Karpas-422 (cell line): ENCODE measurements at regions not wholly inside any gene's neighbourhood (a gene's known extent, or its start where the extent isn't known, plus 50 kb on each side); places are given as distances from the start of the nearest gene placed in this dataset.

ENCODE experiments used
- DNase-seq: peaks from one replicate; pipeline ENCODE4 v3.0.0-alpha.2; 2015
- H2AFZ ChIP-seq: fragments of 200-600 bp; sonication (generic); 2 replicates; pipeline ENCODE4 v1.6.1; 2014; ENCODE audit warnings: antibody characterized with exemption, low read length, mixed read lengths
- H3K27ac ChIP-seq: fragments of 200-600 bp; sonication (generic); 2 replicates; pipeline ENCODE4 v1.5.1; 2014; ENCODE audit warnings: mild to moderate bottlenecking, low read length, moderate library complexity
- H3K27me3 ChIP-seq: fragments of 200-600 bp; sonication (generic); 2 replicates; pipeline ENCODE4 v1.6.1; 2014; ENCODE audit warnings: low read length, mixed read lengths
- H3K36me3 ChIP-seq: fragments of 200-600 bp; sonication (generic); 2 replicates; pipeline ENCODE4 v1.6.1; 2014; ENCODE audit warnings: low read length, mixed read lengths; ENCODE audit not compliant: insufficient read depth
- H3K4me1 ChIP-seq: fragments of 200-600 bp; sonication (generic); 2 replicates; pipeline ENCODE4 v1.6.1; 2014; ENCODE audit warnings: mild to moderate bottlenecking, low read length, mixed read lengths
- H3K4me2 ChIP-seq: fragments of 200-600 bp; sonication (generic); 2 replicates; pipeline ENCODE4 v1.6.1; 2014; ENCODE audit warnings: low read length, low read depth, mild to moderate bottlenecking; ENCODE audit not compliant: poor library complexity, severe bottlenecking
- H3K4me3 ChIP-seq: fragments of 200-600 bp; sonication (generic); 2 replicates; pipeline ENCODE4 v1.5.1; 2014; ENCODE audit warnings: mild to moderate bottlenecking, antibody characterized with exemption, low read length, mixed read lengths
- H3K79me2 ChIP-seq: fragments of 200-600 bp; sonication (generic); 2 replicates; pipeline ENCODE4 v1.6.1; 2014; ENCODE audit warnings: mild to moderate bottlenecking, low read length, mixed read lengths
- H3K9ac ChIP-seq: fragments of 200-600 bp; sonication (generic); 2 replicates; pipeline ENCODE4 v1.6.0; 2014; ENCODE audit warnings: low read length
- H3K9me2 ChIP-seq: fragments of 200-600 bp; sonication (generic), shearing (Covaris generic); replicated peaks from 2 replicates; pipeline ENCODE4 v1.6.0; 2014; ENCODE audit warnings: mild to moderate bottlenecking, low read length, moderate library complexity; ENCODE audit not compliant: insufficient read depth
- H3K9me3 ChIP-seq: fragments of 300-700, 200-600 bp; sonication (generic); 2 replicates; pipeline ENCODE4 v1.6.1; 2014; ENCODE audit warnings: low read length, mixed read lengths
- H4K20me1 ChIP-seq: fragments of 200-600 bp; sonication (generic); 2 replicates; pipeline ENCODE4 v1.6.1; 2014; ENCODE audit warnings: mild to moderate bottlenecking, antibody characterized with exemption, low read length, low read depth; ENCODE audit not compliant: insufficient read depth

DNA sequence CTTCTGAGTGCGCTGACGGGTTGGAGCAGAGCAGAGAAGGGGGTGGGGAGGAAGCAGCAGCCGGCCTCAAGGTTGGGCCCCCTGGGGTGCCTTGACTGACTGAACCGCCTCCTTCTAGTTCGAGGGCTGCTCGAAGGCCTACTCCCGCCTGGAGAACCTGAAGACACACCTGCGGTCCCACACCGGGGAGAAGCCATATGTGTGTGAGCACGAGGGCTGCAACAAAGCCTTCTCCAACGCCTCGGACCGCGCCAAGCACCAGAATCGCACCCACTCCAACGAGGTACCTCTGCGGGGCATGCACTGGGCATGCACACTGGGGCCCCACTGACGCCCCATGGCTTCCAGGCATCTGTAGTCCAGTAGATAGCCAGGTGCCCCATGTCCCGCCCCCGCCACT is 246.9 kb downstream of the GLI2 start:
- H3K9me2 ChIP-seq, result no peaks in the 10 kb centered on the region
- no peaks in the 10 kb centered on the region for H4K20me1 ChIP-seq
- no peak overlapping the region for H3K4me3 ChIP-seq
- H3K4me2 ChIP-seq, result no peak overlapping the region
- H3K27ac ChIP-seq, result no peak overlapping the region
- DNase-seq, result no peak
- no peak overlapping the region for H2AFZ ChIP-seq
- H3K9ac ChIP-seq, result no peak overlapping the region
- H3K79me2 ChIP-seq, result no peaks in the 10 kb centered on the region
- H3K9me3 ChIP-seq, result no peaks in the 10 kb centered on the region
- H3K4me1 ChIP-seq, result no peaks in the 10 kb centered on the region
- H3K36me3 ChIP-seq, result no peaks in the 10 kb centered on the region
- H3K27me3 ChIP-seq, result no peaks in the 10 kb centered on the region

GRCh38 chr2:120983344-120983743 is 247.7 kb downstream of the GLI2 start:
- no peaks in the 10 kb centered on the region for H3K9me2 ChIP-seq
- no peak overlapping the region for H3K4me3 ChIP-seq
- H3K27ac ChIP-seq, result no peak overlapping the region
- no peaks in the 10 kb centered on the region for H3K36me3 ChIP-seq
- DNase-seq, result no peak
- H4K20me1 ChIP-seq, result no peaks in the 10 kb centered on the region
- no peaks in the 10 kb centered on the region for H3K27me3 ChIP-seq
- no peaks in the 10 kb centered on the region for H3K79me2 ChIP-seq
- H3K4me2 ChIP-seq, result no peak overlapping the region
- H2AFZ ChIP-seq, result no peak overlapping the region
- no peak overlapping the region for H3K9ac ChIP-seq
- H3K4me1 ChIP-seq, result no peaks in the 10 kb centered on the region
- H3K9me3 ChIP-seq, result no peaks in the 10 kb centered on the region

DNA sequence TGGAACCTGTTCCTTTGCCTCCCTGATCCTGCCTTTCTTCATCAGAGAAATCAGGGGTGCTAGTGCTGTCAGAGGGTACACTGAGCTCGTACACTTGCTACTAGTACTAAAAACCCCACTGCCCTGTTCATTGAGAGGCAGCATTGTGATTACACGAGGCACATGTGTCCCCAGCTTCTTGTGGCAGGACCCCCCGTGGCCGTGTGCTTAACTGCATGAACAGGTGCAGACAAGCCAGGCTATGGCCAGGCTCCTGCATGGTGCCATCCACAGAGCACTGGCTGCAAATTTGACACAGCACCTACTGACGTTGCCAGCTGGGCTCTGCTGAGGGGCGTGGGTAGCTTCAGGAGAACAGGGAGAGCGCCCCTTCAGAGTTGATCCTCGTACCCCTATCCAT is 248.4 kb downstream of the GLI2 start:
- Histone ChIP-seq H3K4me3 (no peak overlapping the region), H3K4me2 (no peak overlapping the region), H3K36me3 (no peaks in the 10 kb centered on the region), H3K4me1 (no peaks in the 10 kb centered on the region), H3K27me3 (no peaks in the 10 kb centered on the region), H2AFZ (no peak overlapping the region), H3K9me2 (no peaks in the 10 kb centered on the region), H3K79me2 (no peaks in the 10 kb centered on the region), H3K27ac (no peak overlapping the region), H3K9ac (no peak overlapping the region), H3K9me3 (no peaks in the 10 kb centered on the region), H4K20me1 (no peaks in the 10 kb centered on the region)
- DNase-seq, result no peak

- Histone ChIP-seq H3K27ac (no peak overlapping the region), H2AFZ (no peak overlapping the region), H4K20me1 (no peaks in the 10 kb centered on the region), H3K4me3 (no peak overlapping the region), H3K36me3 (no peaks in the 10 kb centered on the region), H3K9me3 (no peaks in the 10 kb centered on the region), H3K79me2 (no peaks in the 10 kb centered on the region), H3K4me1 (no peaks in the 10 kb centered on the region), H3K9me2 (no peaks in the 10 kb centered on the region), H3K9ac (no peak overlapping the region), H3K27me3 (no peaks in the 10 kb centered on the region), H3K4me2 (no peak overlapping the region)
- no peak for DNase-seq
Observed at GRCh38 chr2:120984452-120985173, 248.9 kb downstream of the GLI2 start.

GRCh38 chr2:120985174-120985996 is 249.7 kb downstream of the GLI2 start:
- H3K9ac ChIP-seq, result no peak overlapping the region
- no peaks in the 10 kb centered on the region for H3K4me1 ChIP-seq
- no peaks in the 10 kb centered on the region for H3K36me3 ChIP-seq
- H3K9me2 ChIP-seq, result no peaks in the 10 kb centered on the region
- no peaks in the 10 kb centered on the region for H3K79me2 ChIP-seq
- no peak overlapping the region for H2AFZ ChIP-seq
- no peaks in the 10 kb centered on the region for H3K9me3 ChIP-seq
- no peak overlapping the region for H3K4me2 ChIP-seq
- H3K4me3 ChIP-seq, result no peak overlapping the region
- no peak for DNase-seq
- no peaks in the 10 kb centered on the region for H4K20me1 ChIP-seq
- no peaks in the 10 kb centered on the region for H3K27me3 ChIP-seq
- no peak overlapping the region for H3K27ac ChIP-seq

- Histone ChIP-seq H3K9me3 (no peaks in the 10 kb centered on the region), H3K4me2 (no peak overlapping the region), H3K4me1 (no peaks in the 10 kb centered on the region), H3K9ac (no peak overlapping the region), H3K36me3 (no peaks in the 10 kb centered on the region), H3K9me2 (no peaks in the 10 kb centered on the region), H4K20me1 (no peaks in the 10 kb centered on the region), H2AFZ (no peak overlapping the region), H3K27me3 (no peaks in the 10 kb centered on the region), H3K27ac (no peak overlapping the region), H3K4me3 (no peak overlapping the region), H3K79me2 (no peaks in the 10 kb centered on the region)
- no peak for DNase-seq
Observed at GRCh38 chr2:120985997-120986651, 250.5 kb downstream of the GLI2 start.

DNA sequence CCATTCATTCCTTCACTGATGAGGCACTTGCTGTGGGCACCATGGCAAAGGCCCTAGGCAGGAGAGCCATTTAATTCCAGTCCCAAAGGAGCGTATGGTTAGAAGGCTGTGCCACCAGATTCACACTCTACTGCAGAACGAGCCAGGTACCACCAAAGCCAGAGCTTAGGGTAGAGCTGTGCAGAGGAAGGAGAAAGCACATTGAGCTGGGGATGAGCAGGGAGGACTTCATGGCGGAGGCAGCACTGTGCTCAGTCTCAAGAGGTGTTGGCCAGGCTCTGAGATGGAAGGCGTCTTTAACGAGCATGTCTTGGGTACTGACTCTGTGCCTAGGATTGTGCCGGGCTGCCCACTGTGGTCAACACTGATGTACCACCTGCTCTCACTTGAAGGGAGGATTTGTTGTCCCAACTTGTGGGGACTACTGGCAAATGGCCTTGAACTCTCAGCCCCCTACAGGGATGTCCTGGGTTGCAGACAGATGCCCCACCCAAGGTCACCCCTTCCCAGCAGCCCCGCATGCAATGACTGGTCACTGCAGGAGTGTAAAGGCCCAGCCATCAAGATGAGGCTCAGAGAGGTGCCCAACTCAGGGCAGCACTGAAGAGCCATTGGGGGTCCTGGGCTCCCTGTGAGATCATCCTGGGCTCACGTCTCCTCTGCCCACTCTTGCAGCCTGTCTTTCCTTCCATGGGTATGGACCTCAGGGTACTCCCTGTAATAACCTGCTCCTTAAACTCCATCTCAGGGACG is 251.4 kb downstream of the GLI2 start:
- H3K27ac ChIP-seq, result no peak overlapping the region
- no peak for DNase-seq

More for the DNA sequence above, 251.4 kb downstream of the GLI2 start:
- H3K4me3 ChIP-seq, result no peak overlapping the region
- H3K79me2 ChIP-seq, result no peaks in the 10 kb centered on the region
- H2AFZ ChIP-seq, result no peak overlapping the region
- H3K27me3 ChIP-seq, result no peaks in the 10 kb centered on the region
- H3K4me2 ChIP-seq, result no peak overlapping the region
- no peaks in the 10 kb centered on the region for H3K4me1 ChIP-seq
- H3K9me3 ChIP-seq, result no peaks in the 10 kb centered on the region
- no peaks in the 10 kb centered on the region for H3K9me2 ChIP-seq
- no peaks in the 10 kb centered on the region for H4K20me1 ChIP-seq
- no peaks in the 10 kb centered on the region for H3K36me3 ChIP-seq
- no peak overlapping the region for H3K9ac ChIP-seq
